Neural cell (in vitro differentiated cells): ENCODE measurements at regions not wholly inside any gene's neighbourhood (a gene's known extent, or its start where the extent isn't known, plus 50 kb on each side); places are given as distances from the start of the nearest gene placed in this dataset.

Experiments
- H2AFZ ChIP-seq: fragments of 200-600, 300-800 bp; sonication (generic), shearing (Covaris generic); 2 replicates; pipeline ENCODE4 v1.6.0; 2014; ENCODE audit warnings: low read depth, mild to moderate bottlenecking, antibody characterized with exemption, low read length, moderate library complexity
- H3F3A ChIP-seq: fragments of 200-600 bp; shearing (Covaris generic); 2 replicates; pipeline ENCODE4 v1.6.1; 2016; ENCODE audit warnings: mild to moderate bottlenecking, moderate library complexity, mixed read lengths, antibody characterized with exemption, low read length; ENCODE audit not compliant: insufficient read depth, poor library complexity, severe bottlenecking
- H3K27ac ChIP-seq: fragments of 200-600, 300-800 bp; sonication (generic), shearing (Covaris generic); 2 replicates; pipeline ENCODE4 v1.5.1; 2014; ENCODE audit warnings: mild to moderate bottlenecking, low read length, moderate library complexity
- H3K27me3 ChIP-seq: fragments of 300-800, 200-600 bp; sonication (generic), shearing (Covaris generic); 2 replicates; pipeline ENCODE4 v1.6.0; 2014; ENCODE audit warnings: mild to moderate bottlenecking, low read depth, low read length, moderate library complexity; ENCODE audit not compliant: insufficient read depth
- H3K36me3 ChIP-seq: fragments of 300-800, 200-600 bp; sonication (generic), shearing (Covaris generic); 2 replicates; pipeline ENCODE4 v1.5.1; 2014; ENCODE audit warnings: mild to moderate bottlenecking, antibody characterized with exemption, low read length, moderate library complexity; ENCODE audit not compliant: insufficient read depth
- H3K4me2 ChIP-seq: fragments of 300-800, 200-600 bp; sonication (generic), shearing (Covaris generic); 2 replicates; pipeline ENCODE4 v1.6.0; 2014; ENCODE audit warnings: mild to moderate bottlenecking, low read length
- H3K4me3 ChIP-seq: fragments of 300-800, 200-600 bp; sonication (generic), shearing (Covaris generic); 2 replicates; pipeline ENCODE4 v1.5.1; 2014; ENCODE audit warnings: mild to moderate bottlenecking, low read length, moderate library complexity
- H3K79me2 ChIP-seq: fragments of 200-600 bp; shearing (Covaris generic); replicated peaks from 2 replicates; pipeline ENCODE4 v1.6.0; 2014; ENCODE audit warnings: mild to moderate bottlenecking, low read length, moderate library complexity; ENCODE audit not compliant: insufficient read depth
- H3K9ac ChIP-seq: fragments of 300-800, 200-600 bp; sonication (generic), shearing (Covaris generic); 2 replicates; pipeline ENCODE4 v1.6.1; 2016; ENCODE audit warnings: mild to moderate bottlenecking, low read length, mixed read lengths
- H3K9me2 ChIP-seq: fragments of 200-600 bp; shearing (Covaris generic); 2 replicates; pipeline ENCODE4 v1.6.1; 2016; ENCODE audit warnings: mild to moderate bottlenecking, low read length, mixed read lengths; ENCODE audit not compliant: insufficient read depth
- H3K9me3 ChIP-seq: fragments of 200-600, 300-800 bp; sonication (generic), shearing (Covaris generic); 2 replicates; pipeline ENCODE4 v1.6.1; 2016; ENCODE audit warnings: mild to moderate bottlenecking, mixed run types, low read length, moderate library complexity, mixed read lengths
- H4K20me1 ChIP-seq: fragments of 200-600 bp; shearing (Covaris generic); 2 replicates; pipeline ENCODE4 v1.6.1; 2016; ENCODE audit warnings: mild to moderate bottlenecking, mixed run types; ENCODE audit not compliant: insufficient read depth
- CTCF ChIP-seq: fragments of 450-650 bp; IDR thresholded peaks from 2 replicates; pipeline ENCODE4 v1.5.1; 2014; ENCODE audit warnings: antibody characterized with exemption, mild to moderate bottlenecking, moderate library complexity; ENCODE audit not compliant: poor library complexity, severe bottlenecking
- EP300 ChIP-seq: fragments of 450-650 bp; conservative IDR thresholded peaks from 2 replicates; pipeline ENCODE4 v1.6.1; 2014; ENCODE audit warnings: antibody characterized with exemption, mild to moderate bottlenecking, moderate library complexity; ENCODE audit not compliant: poor library complexity, severe bottlenecking
- EZH2 ChIP-seq: fragments of 200-600, 300-800 bp; shearing (Covaris generic), sonication (generic); IDR thresholded peaks from 2 replicates; pipeline ENCODE4 v1.6.1; 2014; ENCODE audit warnings: antibody characterized with exemption, low read length, borderline replicate concordance, mild to moderate bottlenecking; ENCODE audit not compliant: insufficient read depth, poor library complexity, severe bottlenecking
- MXI1 ChIP-seq: fragments of 450-650 bp; conservative IDR thresholded peaks from 2 replicates; pipeline ENCODE4 v1.6.1; 2014; ENCODE audit warnings: antibody characterized with exemption, mild to moderate bottlenecking; ENCODE audit not compliant: poor library complexity, severe bottlenecking
- POLR2AphosphoS5 ChIP-seq: IDR thresholded peaks from 2 replicates; pipeline ENCODE4 v1.6.1; 2012
- RAD21 ChIP-seq: fragments of 450-650 bp; conservative IDR thresholded peaks from 2 replicates; pipeline ENCODE4 v1.6.1; 2014; ENCODE audit warnings: antibody characterized with exemption, mild to moderate bottlenecking, moderate library complexity
- REST ChIP-seq: IDR thresholded peaks from 2 replicates; pipeline ENCODE4 v1.6.1; 2012; ENCODE audit warnings: borderline replicate concordance
- SMC3 ChIP-seq: fragments of 450-650 bp; conservative IDR thresholded peaks from 2 replicates; pipeline ENCODE4 v1.6.1; 2014; ENCODE audit warnings: antibody characterized with exemption, mild to moderate bottlenecking, moderate library complexity; ENCODE audit not compliant: poor library complexity
- TAF1 ChIP-seq: IDR thresholded peaks from 2 replicates; pipeline ENCODE4 v1.6.1; 2012; ENCODE audit warnings: low read depth

GRCh38 chr12:45124485-45125155 lies 73.7 kb upstream of the DBX2 start:
- H3F3A ChIP-seq = no peaks in the 10 kb centered on the region
- no peaks in the 10 kb centered on the region for H3K27me3 ChIP-seq
- TF ChIP-seq SMC3 (no peak), EZH2 (no peak), REST (no peak), RAD21 (no peak), CTCF (no peak), POLR2AphosphoS5 (no peak), TAF1 (no peak), EP300 (no peak), MXI1 (no peak)
- no peak overlapping the region for H3K27ac ChIP-seq
- no peak overlapping the region for H2AFZ ChIP-seq
- no peak overlapping the region for H3K4me2 ChIP-seq
- no peaks in the 10 kb centered on the region for H3K36me3 ChIP-seq
- no peaks in the 10 kb centered on the region for H3K79me2 ChIP-seq
- H4K20me1 ChIP-seq = no peaks in the 10 kb centered on the region
- H3K9ac ChIP-seq = no peak overlapping the region
- no peaks in the 10 kb centered on the region for H3K9me2 ChIP-seq
- H3K9me3 ChIP-seq = no peaks in the 10 kb centered on the region
- no peak overlapping the region for H3K4me3 ChIP-seq

GRCh38 chr12:45125997-45126396 lies 75.1 kb upstream of the DBX2 start:
- Histone ChIP-seq H3K4me3 (no peak overlapping the region), H2AFZ (no peak overlapping the region), H3K9me3 (no peaks in the 10 kb centered on the region), H3K9me2 (no peaks in the 10 kb centered on the region), H3K27ac (no peak overlapping the region), H4K20me1 (no peaks in the 10 kb centered on the region), H3K27me3 (no peaks in the 10 kb centered on the region), H3K79me2 (no peaks in the 10 kb centered on the region), H3F3A (no peaks in the 10 kb centered on the region), H3K36me3 (no peaks in the 10 kb centered on the region), H3K9ac (no peak overlapping the region), H3K4me2 (no peak overlapping the region)
- no peak for TF ChIP-seq TAF1
- no peak for TF ChIP-seq REST
- TF ChIP-seq EP300 = no peak
- no peak for TF ChIP-seq EZH2
- no peak for TF ChIP-seq SMC3
- TF ChIP-seq POLR2AphosphoS5 = no peak
- no peak for TF ChIP-seq CTCF
- TF ChIP-seq MXI1 = no peak
- no peak for TF ChIP-seq RAD21
